OCI-LY1 (cell line): ENCODE measurements at regions not wholly inside any gene's neighbourhood (a gene's known extent, or its start where the extent isn't known, plus 50 kb on each side); places are given as distances from the start of the nearest gene placed in this dataset.

Experiments used
- H2AFZ ChIP-seq: fragments of 200-600 bp; sonication (generic), shearing (Covaris generic); 2 replicates; pipeline ENCODE4 v1.6.0; 2014; ENCODE audit warnings: antibody characterized with exemption, mild to moderate bottlenecking, low read length
- H3F3A ChIP-seq: fragments of 200-600 bp; sonication (generic), shearing (Covaris generic); 2 replicates; pipeline ENCODE4 v1.6.0; 2014; ENCODE audit warnings: mild to moderate bottlenecking, antibody characterized with exemption, low read length, moderate library complexity; ENCODE audit not compliant: insufficient read depth
- H3K27ac ChIP-seq: fragments of 200-600 bp; sonication (generic); 2 replicates; pipeline ENCODE4 v1.5.1; 2014; ENCODE audit warnings: low read length, mixed run types, mild to moderate bottlenecking, low read depth; ENCODE audit not compliant: poor library complexity, severe bottlenecking
- H3K27me3 ChIP-seq: fragments of 200-600 bp; sonication (generic); 2 replicates; pipeline ENCODE4 v1.6.0; 2014; ENCODE audit warnings: antibody characterized with exemption, mild to moderate bottlenecking, low read length, moderate library complexity; ENCODE audit not compliant: insufficient read depth
- H3K36me3 ChIP-seq: fragments of 200-600 bp; sonication (generic); 2 replicates; pipeline ENCODE4 v1.6.1; 2014; ENCODE audit warnings: mild to moderate bottlenecking, antibody characterized with exemption, low read length, moderate library complexity, mixed read lengths; ENCODE audit not compliant: insufficient read depth
- H3K4me1 ChIP-seq: fragments of 200-600 bp; sonication (generic); 2 replicates; pipeline ENCODE4 v1.5.1; 2014; ENCODE audit warnings: mild to moderate bottlenecking, low read length, moderate library complexity; ENCODE audit not compliant: insufficient read depth, severe bottlenecking
- H3K4me2 ChIP-seq: fragments of 200-600 bp; sonication (generic), shearing (Covaris generic); 2 replicates; pipeline ENCODE4 v1.6.1; 2014; ENCODE audit warnings: low read length
- H3K4me3 ChIP-seq: fragments of 200-600 bp; sonication (generic); 2 replicates; pipeline ENCODE4 v1.5.1; 2014; ENCODE audit warnings: low read length, low read depth, mild to moderate bottlenecking, mixed read lengths; ENCODE audit not compliant: poor library complexity, severe bottlenecking
- H3K79me2 ChIP-seq: fragments of 200-600 bp; shearing (Covaris generic); 2 replicates; pipeline ENCODE4 v1.6.1; 2016; ENCODE audit warnings: mixed run types, low read length, mixed read lengths; ENCODE audit not compliant: insufficient read depth
- H3K9ac ChIP-seq: fragments of 200-600 bp; sonication (generic), shearing (Covaris generic); 2 replicates; pipeline ENCODE4 v1.6.1; 2014; ENCODE audit warnings: mild to moderate bottlenecking, low read length, mixed read lengths
- H3K9me2 ChIP-seq: fragments of 200-600 bp; sonication (generic), shearing (Covaris generic); 2 replicates; pipeline ENCODE4 v1.6.1; 2014; ENCODE audit warnings: low read depth, mild to moderate bottlenecking, low read length, mixed read lengths
- H3K9me3 ChIP-seq: fragments of 200-600 bp; shearing (Covaris generic); 2 replicates; pipeline ENCODE4 v1.6.1; 2014; ENCODE audit warnings: low read length, mixed read lengths
- H4K20me1 ChIP-seq: fragments of 200-600 bp; sonication (generic), shearing (Covaris generic); 2 replicates; pipeline ENCODE4 v1.6.0; 2016; ENCODE audit warnings: mild to moderate bottlenecking, low read length; ENCODE audit not compliant: insufficient read depth
- EZH2 ChIP-seq: fragments of 200-600 bp; sonication (generic), shearing (Covaris generic); IDR thresholded peaks from 2 replicates; pipeline ENCODE4 v1.8.0; 2017; ENCODE audit warnings: borderline replicate concordance, mixed run types, mild to moderate bottlenecking, antibody characterized with exemption, low read length, moderate library complexity, mixed read lengths
- TF ChIP-seq, protein P1 (sequence below): fragments of 200-600 bp; sonication (generic), shearing (Covaris generic); IDR thresholded peaks from 2 replicates; pipeline ENCODE4 v1.5.1; 2017; ENCODE audit warnings: mild to moderate bottlenecking, antibody characterized with exemption, low read length, moderate library complexity, mixed read lengths

DNA sequence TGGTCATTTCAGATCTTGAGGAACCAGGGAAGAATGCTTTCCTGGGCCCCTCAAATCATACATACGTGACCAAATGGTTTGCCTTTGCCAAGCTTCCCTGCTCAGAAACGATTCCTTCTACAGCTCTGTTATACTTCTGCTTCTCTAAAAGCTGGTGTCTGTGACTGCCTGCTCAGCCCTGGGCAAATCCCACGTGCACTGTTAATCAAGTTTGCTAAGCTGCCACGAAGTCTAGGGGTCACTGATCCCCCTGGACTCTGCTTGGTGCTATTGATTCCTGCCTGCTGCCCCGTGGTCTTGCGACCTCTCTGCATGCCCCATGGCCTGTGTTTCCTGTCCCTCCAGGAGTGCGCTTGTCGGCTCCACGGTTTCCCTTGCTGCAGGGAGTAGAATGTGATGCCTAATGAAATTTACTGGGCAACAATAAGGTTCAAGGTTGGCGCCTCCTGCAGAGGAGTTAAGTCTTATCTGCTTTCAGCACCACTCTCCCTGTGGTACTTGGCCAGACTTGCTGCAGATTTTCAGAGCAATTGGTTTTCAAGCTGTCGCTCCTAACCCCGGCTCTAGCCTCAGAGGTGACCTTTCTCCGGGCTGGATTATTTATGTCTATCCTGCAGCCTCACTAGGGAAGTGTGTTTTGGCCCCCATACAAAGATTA lies 201.6 kb upstream of the FZD8 start:
- H3K79me2 ChIP-seq: no peaks in the 10 kb centered on the region
- no peak overlapping the region for H3K9ac ChIP-seq
- H4K20me1 ChIP-seq: no peaks in the 10 kb centered on the region
- H3F3A ChIP-seq: no peaks in the 10 kb centered on the region
- H3K4me1 ChIP-seq: no peaks in the 10 kb centered on the region
- no peak for TF ChIP-seq EZH2
- TF ChIP-seq, protein P1, sequence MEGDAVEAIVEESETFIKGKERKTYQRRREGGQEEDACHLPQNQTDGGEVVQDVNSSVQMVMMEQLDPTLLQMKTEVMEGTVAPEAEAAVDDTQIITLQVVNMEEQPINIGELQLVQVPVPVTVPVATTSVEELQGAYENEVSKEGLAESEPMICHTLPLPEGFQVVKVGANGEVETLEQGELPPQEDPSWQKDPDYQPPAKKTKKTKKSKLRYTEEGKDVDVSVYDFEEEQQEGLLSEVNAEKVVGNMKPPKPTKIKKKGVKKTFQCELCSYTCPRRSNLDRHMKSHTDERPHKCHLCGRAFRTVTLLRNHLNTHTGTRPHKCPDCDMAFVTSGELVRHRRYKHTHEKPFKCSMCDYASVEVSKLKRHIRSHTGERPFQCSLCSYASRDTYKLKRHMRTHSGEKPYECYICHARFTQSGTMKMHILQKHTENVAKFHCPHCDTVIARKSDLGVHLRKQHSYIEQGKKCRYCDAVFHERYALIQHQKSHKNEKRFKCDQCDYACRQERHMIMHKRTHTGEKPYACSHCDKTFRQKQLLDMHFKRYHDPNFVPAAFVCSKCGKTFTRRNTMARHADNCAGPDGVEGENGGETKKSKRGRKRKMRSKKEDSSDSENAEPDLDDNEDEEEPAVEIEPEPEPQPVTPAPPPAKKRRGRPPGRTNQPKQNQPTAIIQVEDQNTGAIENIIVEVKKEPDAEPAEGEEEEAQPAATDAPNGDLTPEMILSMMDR: no peak
- H2AFZ ChIP-seq: no peak overlapping the region
- H3K4me2 ChIP-seq: no peak overlapping the region
- no peaks in the 10 kb centered on the region for H3K9me2 ChIP-seq
- no peaks in the 10 kb centered on the region for H3K36me3 ChIP-seq
- no peak overlapping the region for H3K4me3 ChIP-seq
- H3K27me3 ChIP-seq: no peaks in the 10 kb centered on the region
- H3K27ac ChIP-seq: no peak overlapping the region
- 0 out of 2 replicates have a peak, but pooled peaks cover 2% of the 10 kb centered on the region for H3K9me3 ChIP-seq

DNA sequence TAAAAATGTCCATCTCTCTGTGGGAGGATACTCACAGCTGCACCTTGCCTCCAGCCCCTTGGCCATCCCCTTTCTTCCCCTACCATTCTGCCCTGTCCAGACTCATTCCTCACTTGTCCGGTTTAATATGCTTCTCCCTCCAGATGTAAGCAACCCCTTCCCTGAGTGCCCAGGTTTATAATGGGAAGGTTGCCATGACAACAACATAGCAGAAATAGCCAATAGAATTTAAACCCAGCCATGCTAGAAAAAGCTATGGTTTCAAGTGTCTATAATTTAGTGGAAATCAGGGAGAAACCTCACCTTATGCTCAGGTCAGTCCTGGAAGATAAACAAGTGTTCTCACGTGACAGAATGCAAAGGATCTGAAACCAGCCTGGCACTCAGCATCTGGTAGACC lies 196.0 kb upstream of the FZD8 start:
- no peaks in the 10 kb centered on the region for H3K36me3 ChIP-seq
- H3K9me3 ChIP-seq: 0 out of 2 replicates have a peak, but pooled peaks cover 2% of the 10 kb centered on the region
- no peak overlapping the region for H3K9ac ChIP-seq
- no peaks in the 10 kb centered on the region for H3K27me3 ChIP-seq
- H3K4me2 ChIP-seq: no peak overlapping the region
- H4K20me1 ChIP-seq: no peaks in the 10 kb centered on the region
- no peak overlapping the region for H2AFZ ChIP-seq
- H3F3A ChIP-seq: no peaks in the 10 kb centered on the region
- H3K4me3 ChIP-seq: no peak overlapping the region
- TF ChIP-seq, protein P1: no peak
- TF ChIP-seq EZH2: no peak
- H3K4me1 ChIP-seq: no peaks in the 10 kb centered on the region
- H3K9me2 ChIP-seq: no peaks in the 10 kb centered on the region
- no peak overlapping the region for H3K27ac ChIP-seq
- H3K79me2 ChIP-seq: no peaks in the 10 kb centered on the region

DNA sequence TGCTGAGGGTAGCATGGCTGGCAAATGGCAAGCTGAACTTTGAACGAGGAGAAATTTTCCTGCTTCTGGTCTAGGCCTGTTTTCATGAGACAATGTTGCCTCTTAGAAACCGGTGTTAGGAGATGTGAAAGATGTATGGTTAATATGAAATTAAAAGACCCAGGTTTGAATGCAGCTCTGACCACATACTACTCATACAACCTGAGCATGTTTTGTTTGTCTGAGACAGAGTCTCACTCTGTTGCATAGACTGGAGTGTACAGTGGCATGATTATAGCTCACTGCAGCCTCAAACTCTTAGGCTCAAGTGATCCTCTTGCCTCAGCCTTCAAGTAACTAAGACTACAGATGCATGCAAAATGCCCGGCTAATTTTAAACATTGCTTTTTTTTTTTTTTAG lies 193.4 kb upstream of the FZD8 start:
- H2AFZ ChIP-seq: no peak overlapping the region
- H3K9ac ChIP-seq: no peak overlapping the region
- TF ChIP-seq, protein P1: no peak
- no peak for TF ChIP-seq EZH2
- H3K27me3 ChIP-seq: no peaks in the 10 kb centered on the region
- H3K4me1 ChIP-seq: no peaks in the 10 kb centered on the region
- no peaks in the 10 kb centered on the region for H3K9me3 ChIP-seq
- no peaks in the 10 kb centered on the region for H3K9me2 ChIP-seq
- no peaks in the 10 kb centered on the region for H3F3A ChIP-seq
- H3K27ac ChIP-seq: no peak overlapping the region
- H3K36me3 ChIP-seq: no peaks in the 10 kb centered on the region
- no peaks in the 10 kb centered on the region for H4K20me1 ChIP-seq
- no peaks in the 10 kb centered on the region for H3K79me2 ChIP-seq
- no peak overlapping the region for H3K4me3 ChIP-seq
- no peak overlapping the region for H3K4me2 ChIP-seq
